ENCODE measurements at regions not wholly inside any gene's neighbourhood (a gene's known extent, or its start where the extent isn't known, plus 50 kb on each side); places are given as distances from the start of the nearest gene placed in this dataset.

DNA sequence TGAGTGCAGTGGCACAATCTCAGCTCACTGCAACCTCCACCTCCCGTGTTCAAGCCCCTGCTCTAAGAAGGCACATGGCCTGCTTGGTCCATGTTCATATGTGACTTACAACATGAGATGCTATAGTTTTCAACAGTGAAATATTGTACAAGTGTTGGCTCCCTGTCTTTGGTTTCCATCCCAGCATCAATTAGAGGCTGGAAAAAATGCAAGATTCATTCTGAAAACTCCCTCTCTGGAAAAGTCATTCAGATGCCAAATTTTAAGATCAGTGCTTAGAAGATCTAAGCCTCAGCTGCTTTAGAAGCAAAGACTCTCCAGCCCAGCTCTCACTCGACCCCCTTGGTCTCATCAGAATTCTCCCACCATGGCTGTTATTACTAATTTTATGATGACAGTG lies 398.9 kb downstream of the KIF16B start:
- TF ChIP-seq, protein P1, sequence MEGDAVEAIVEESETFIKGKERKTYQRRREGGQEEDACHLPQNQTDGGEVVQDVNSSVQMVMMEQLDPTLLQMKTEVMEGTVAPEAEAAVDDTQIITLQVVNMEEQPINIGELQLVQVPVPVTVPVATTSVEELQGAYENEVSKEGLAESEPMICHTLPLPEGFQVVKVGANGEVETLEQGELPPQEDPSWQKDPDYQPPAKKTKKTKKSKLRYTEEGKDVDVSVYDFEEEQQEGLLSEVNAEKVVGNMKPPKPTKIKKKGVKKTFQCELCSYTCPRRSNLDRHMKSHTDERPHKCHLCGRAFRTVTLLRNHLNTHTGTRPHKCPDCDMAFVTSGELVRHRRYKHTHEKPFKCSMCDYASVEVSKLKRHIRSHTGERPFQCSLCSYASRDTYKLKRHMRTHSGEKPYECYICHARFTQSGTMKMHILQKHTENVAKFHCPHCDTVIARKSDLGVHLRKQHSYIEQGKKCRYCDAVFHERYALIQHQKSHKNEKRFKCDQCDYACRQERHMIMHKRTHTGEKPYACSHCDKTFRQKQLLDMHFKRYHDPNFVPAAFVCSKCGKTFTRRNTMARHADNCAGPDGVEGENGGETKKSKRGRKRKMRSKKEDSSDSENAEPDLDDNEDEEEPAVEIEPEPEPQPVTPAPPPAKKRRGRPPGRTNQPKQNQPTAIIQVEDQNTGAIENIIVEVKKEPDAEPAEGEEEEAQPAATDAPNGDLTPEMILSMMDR (IDR thresholded peaks at IDR 0.05; ENCODE audit: low read depth, low read length, missing control alignments) = no peak
- Histone ChIP-seq H3K36me3 (replicated peaks) (no peaks in the 10 kb centered on the region), H3K27me3 (replicated peaks) (no peaks in the 10 kb centered on the region), H3K4me3 (ENCODE audit: low read depth, low read length) (no peak overlapping the region), H3K27ac (no peak overlapping the region)
- in situ Hi-C loops (cut with HindIII; ENCODE audit: low pct_ligation_motif_present, low sequenced_read_pairs) = no loop called here
- no peak for DNase-seq

DNA sequence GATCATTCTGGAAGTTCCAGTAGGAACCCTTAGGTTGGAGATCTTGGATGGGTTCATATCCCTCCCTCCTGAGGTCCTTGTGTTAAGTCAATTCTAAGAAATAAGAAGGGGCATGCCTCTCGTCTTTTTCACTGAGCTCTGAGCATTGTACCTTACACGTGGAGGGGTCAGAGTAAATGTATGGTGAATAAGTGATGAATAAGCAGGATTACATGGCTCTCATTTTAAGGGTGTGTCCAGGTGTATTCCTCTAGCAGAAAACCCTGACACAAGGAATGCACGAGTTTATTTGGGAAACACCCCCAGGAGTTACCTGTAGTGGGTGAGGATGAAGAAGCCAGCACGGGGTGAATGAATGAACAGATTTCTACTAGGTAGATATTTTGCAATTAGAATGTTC lies 400.2 kb downstream of the KIF16B start:
- TF ChIP-seq, protein P1 (IDR thresholded peaks at IDR 0.05; ENCODE audit: low read depth, low read length, missing control alignments) = no peak
- no peak for DNase-seq
- Histone ChIP-seq H3K4me3 (ENCODE audit: low read depth, low read length) (no peak overlapping the region), H3K36me3 (replicated peaks) (no peaks in the 10 kb centered on the region), H3K27ac (no peak overlapping the region), H3K27me3 (replicated peaks) (no peaks in the 10 kb centered on the region)
- in situ Hi-C loops (cut with HindIII; ENCODE audit: low pct_ligation_motif_present, low sequenced_read_pairs) = no loop called here

DNA sequence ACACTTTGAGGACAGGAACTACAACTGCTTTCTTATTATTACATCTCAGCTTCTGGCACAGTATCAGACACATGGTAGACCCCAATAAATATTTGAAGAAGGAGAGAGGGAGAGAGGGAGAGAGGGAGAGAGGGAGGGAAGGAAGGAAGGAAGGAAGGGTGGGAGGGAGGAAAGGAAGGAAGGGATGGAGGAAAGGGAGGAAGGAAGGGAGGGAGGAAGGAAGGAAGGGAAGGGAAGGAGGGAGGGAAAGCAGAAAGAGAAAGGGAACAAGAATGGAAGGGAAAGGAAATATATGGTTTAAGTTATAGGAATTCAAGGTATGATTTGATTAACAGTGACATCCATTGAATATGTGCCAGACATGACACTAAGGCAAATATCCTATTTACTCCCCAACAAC lies 402.1 kb downstream of the KIF16B start:
- Histone ChIP-seq H3K27me3 (replicated peaks) (no peaks in the 10 kb centered on the region), H3K36me3 (replicated peaks) (no peaks in the 10 kb centered on the region), H3K27ac (no peak overlapping the region), H3K4me3 (ENCODE audit: low read depth, low read length) (no peak overlapping the region)
- in situ Hi-C loops (cut with HindIII; ENCODE audit: low pct_ligation_motif_present, low sequenced_read_pairs) = no loop called here
- TF ChIP-seq, protein P1 (IDR thresholded peaks at IDR 0.05; ENCODE audit: low read depth, low read length, missing control alignments) = no peak
- DNase-seq = no peak

DNA sequence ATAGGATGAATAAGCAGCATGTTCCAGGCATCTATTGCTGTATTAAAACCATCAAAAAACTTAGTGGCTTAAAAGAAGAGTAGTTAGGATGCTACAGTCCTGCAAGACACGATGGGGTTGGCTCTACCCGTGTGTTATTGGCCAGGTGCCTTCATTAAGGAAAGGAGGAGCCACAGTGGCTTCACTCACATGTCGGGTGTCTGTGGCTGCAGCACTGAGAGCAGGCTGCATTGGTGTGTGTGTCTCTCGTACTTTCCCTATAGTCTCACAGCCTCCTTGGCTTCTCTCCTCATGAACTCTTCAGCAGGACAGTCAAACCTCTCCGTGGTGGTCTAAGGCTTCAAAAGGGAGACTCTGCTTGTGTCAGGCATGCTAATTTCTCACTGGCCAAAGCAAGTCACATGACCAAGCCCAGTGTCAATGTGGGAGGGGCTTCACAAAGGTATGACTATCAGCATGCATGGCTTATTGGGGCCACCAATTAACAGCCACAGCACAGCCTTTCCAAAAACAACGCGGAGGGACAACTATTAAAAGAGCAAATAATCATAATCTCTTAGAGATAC lies 402.8 kb downstream of the KIF16B start:
- no peaks in the 10 kb centered on the region for H3K36me3 ChIP-seq (replicated peaks)
- in situ Hi-C loops (cut with HindIII; ENCODE audit: low pct_ligation_motif_present, low sequenced_read_pairs) = no loop called here
- no peak overlapping the region for H3K4me3 ChIP-seq (ENCODE audit: low read depth, low read length)
- TF ChIP-seq, protein P1 (IDR thresholded peaks at IDR 0.05; ENCODE audit: low read depth, low read length, missing control alignments) = no peak
- no peak for DNase-seq
- H3K27ac ChIP-seq = no peak overlapping the region
- H3K27me3 ChIP-seq (replicated peaks) = no peaks in the 10 kb centered on the region

DNA sequence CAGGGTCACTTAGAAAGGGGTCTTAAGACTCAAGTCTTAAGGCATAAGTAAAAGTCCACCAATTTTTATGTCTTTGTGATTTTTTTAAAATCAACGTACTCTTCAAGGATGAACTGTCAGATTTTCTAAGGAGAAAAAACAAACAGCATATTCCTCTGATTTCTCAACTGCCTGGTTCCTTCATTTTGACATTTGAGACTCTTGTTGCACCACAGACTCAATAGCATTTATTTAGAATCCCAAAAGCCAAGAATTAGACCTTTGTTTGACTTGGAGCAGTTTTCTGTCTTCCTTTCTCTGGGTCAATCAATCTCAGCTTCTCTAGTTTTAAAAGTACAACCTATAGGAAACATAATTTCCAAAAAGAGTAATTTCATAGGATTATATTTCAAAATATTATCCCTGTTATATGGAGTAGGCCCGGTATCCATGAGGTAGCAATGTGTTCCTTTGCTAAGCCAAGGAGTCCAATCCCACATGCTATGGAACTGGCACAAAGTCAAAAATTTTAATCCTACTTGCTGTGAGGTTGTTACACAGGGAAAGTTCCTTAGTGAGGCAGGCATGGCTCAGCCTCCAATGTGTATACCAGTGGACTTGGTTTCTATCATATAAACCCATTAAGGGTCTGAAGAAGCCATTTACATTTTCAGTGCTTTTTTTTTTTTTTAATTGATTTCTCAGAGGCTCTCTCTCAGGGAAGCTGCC lies 405.7 kb downstream of the KIF16B start:
- Histone ChIP-seq H3K27me3 (replicated peaks) (no peaks in the 10 kb centered on the region), H3K4me3 (ENCODE audit: low read depth, low read length) (no peak overlapping the region), H3K36me3 (replicated peaks) (no peaks in the 10 kb centered on the region), H3K27ac (no peak overlapping the region)
- DNase-seq = no peak
- TF ChIP-seq, protein P1 (IDR thresholded peaks at IDR 0.05; ENCODE audit: low read depth, low read length, missing control alignments) = no peak
- in situ Hi-C loops (cut with HindIII; ENCODE audit: low pct_ligation_motif_present, low sequenced_read_pairs) = no loop called here

DNA sequence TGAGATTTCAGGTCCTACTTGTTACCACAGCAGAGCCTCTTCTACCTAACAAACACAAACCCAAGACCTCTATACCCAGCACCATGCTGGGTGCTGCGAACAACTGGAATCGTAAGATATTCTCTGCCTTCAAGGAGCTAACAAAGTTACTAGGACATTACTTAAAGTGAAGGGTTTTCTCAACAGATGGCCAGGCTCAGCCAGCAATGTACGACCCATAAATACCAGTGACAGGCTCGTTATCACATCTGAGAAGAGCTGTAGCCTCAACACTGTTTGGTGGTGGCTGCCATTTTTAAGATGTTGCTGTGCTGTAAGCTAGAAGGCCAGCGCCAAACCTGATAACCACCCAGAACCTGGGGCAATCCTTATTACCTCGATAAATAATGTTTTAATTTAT lies 406.5 kb downstream of the KIF16B start:
- Histone ChIP-seq H3K4me3 (ENCODE audit: low read depth, low read length) (no peak overlapping the region), H3K36me3 (replicated peaks) (no peaks in the 10 kb centered on the region), H3K27ac (no peak overlapping the region), H3K27me3 (replicated peaks) (no peaks in the 10 kb centered on the region)
- DNase-seq = no peak
- in situ Hi-C loops (cut with HindIII; ENCODE audit: low pct_ligation_motif_present, low sequenced_read_pairs) = no loop called here
- TF ChIP-seq, protein P1 (IDR thresholded peaks at IDR 0.05; ENCODE audit: low read depth, low read length, missing control alignments) = no peak
